ENCODE measurements at regions not wholly inside any gene's neighbourhood (a gene's known extent, or its start where the extent isn't known, plus 50 kb on each side); places are given as distances from the start of the nearest gene placed in this dataset.

DNA sequence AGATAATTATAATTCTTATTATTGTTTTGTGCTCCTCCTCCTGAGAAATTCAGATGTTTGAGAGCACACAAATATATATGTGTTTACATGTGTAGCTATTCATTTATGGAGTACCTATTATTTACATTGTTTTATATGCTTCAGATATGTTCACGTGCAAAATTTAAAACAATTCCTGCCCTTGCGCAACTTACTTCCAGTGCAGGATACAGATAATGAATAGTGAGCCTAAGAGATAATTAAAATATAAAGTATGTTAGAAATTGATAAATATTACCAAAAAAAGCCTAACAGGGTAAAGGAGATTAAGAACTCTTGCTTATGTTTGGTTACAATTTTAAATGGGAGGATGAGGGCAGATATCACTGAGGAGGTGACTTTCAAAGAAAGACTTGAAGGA, 81.7 kb upstream of the DPH6 start:
- no peak for DNase-seq (ENCODE audit: low read depth, low spot score)
- BruUV-seq (replicated peaks): no TSS peak
- in situ Hi-C loops (cut with HindIII; ENCODE audit: low pct_unique_long_range_greater_than_20kb, low sequenced_read_pairs): no loop called here
- Histone ChIP-seq H3K4me1 (ENCODE audit: control insufficient read depth, insufficient read depth, low read length) (no peaks in the 10 kb centered on the region), H3K36me3 (ENCODE audit: control insufficient read depth, insufficient read depth, low read length) (no peaks in the 10 kb centered on the region), H3K9me3 (ENCODE audit: control insufficient read depth, insufficient read depth, low read depth, low read length) (no peaks in the 10 kb centered on the region), H3K4me3 (ENCODE audit: low read depth in 2 of 2, low read length in 2 of 2) (no peak overlapping the region), H3K27ac (ENCODE audit: low read length) (no peak overlapping the region), H3K27me3 (ENCODE audit: control insufficient read depth, insufficient read depth, low read length) (no peaks in the 10 kb centered on the region)
- TF ChIP-seq, protein P1, sequence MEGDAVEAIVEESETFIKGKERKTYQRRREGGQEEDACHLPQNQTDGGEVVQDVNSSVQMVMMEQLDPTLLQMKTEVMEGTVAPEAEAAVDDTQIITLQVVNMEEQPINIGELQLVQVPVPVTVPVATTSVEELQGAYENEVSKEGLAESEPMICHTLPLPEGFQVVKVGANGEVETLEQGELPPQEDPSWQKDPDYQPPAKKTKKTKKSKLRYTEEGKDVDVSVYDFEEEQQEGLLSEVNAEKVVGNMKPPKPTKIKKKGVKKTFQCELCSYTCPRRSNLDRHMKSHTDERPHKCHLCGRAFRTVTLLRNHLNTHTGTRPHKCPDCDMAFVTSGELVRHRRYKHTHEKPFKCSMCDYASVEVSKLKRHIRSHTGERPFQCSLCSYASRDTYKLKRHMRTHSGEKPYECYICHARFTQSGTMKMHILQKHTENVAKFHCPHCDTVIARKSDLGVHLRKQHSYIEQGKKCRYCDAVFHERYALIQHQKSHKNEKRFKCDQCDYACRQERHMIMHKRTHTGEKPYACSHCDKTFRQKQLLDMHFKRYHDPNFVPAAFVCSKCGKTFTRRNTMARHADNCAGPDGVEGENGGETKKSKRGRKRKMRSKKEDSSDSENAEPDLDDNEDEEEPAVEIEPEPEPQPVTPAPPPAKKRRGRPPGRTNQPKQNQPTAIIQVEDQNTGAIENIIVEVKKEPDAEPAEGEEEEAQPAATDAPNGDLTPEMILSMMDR (IDR thresholded peaks at IDR 0.05): no peak
- no peak for TF ChIP-seq TCF7L2 (IDR thresholded peaks at IDR 0.05; ENCODE audit: low read depth, low read length)
- no peak for TF ChIP-seq SIN3A (IDR thresholded peaks at IDR 0.05; ENCODE audit: borderline replicate concordance, insufficient read depth, low read depth, low read length)
- no peak for TF ChIP-seq POLR2AphosphoS5 (IDR thresholded peaks at IDR 0.05; ENCODE audit: low read depth, low read length)
- TF ChIP-seq, protein P2, sequence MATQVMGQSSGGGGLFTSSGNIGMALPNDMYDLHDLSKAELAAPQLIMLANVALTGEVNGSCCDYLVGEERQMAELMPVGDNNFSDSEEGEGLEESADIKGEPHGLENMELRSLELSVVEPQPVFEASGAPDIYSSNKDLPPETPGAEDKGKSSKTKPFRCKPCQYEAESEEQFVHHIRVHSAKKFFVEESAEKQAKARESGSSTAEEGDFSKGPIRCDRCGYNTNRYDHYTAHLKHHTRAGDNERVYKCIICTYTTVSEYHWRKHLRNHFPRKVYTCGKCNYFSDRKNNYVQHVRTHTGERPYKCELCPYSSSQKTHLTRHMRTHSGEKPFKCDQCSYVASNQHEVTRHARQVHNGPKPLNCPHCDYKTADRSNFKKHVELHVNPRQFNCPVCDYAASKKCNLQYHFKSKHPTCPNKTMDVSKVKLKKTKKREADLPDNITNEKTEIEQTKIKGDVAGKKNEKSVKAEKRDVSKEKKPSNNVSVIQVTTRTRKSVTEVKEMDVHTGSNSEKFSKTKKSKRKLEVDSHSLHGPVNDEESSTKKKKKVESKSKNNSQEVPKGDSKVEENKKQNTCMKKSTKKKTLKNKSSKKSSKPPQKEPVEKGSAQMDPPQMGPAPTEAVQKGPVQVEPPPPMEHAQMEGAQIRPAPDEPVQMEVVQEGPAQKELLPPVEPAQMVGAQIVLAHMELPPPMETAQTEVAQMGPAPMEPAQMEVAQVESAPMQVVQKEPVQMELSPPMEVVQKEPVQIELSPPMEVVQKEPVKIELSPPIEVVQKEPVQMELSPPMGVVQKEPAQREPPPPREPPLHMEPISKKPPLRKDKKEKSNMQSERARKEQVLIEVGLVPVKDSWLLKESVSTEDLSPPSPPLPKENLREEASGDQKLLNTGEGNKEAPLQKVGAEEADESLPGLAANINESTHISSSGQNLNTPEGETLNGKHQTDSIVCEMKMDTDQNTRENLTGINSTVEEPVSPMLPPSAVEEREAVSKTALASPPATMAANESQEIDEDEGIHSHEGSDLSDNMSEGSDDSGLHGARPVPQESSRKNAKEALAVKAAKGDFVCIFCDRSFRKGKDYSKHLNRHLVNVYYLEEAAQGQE (IDR thresholded peaks at IDR 0.05; ENCODE audit: insufficient read depth in 1 of 2, low read depth in 2 of 2, low read length in 1 of 2): no peak
- CTCF ChIA-PET: no interaction called here
- intact Hi-C loops (cut with micrococcal nuclease; ENCODE audit: unreplicated experiment): no loop called here
- POLR2A ChIA-PET: no interaction called here
- no peak for ATAC-seq

DNA sequence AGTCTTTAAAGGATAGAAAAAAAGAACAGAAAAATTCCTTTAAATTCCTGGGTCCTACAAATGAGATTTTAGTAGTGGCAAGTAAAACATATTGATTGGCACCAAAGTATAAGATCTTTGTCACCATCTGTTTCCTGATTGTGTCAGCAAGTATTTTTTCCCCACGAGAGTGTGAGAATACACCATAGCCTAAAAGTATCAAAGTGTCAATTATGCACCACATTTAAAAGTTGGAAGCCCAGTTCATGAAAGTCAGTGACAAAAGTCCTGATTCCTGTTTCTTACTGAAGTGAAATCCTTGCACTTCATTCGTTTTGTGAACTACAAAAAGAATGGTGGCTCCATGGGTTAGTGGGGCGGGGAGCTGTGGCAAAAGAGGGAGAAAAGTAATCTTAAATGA, 83.8 kb upstream of the DPH6 start:
- ChIA-PET CTCF (no interaction called here), POLR2A (no interaction called here)
- TF ChIP-seq SIN3A (IDR thresholded peaks at IDR 0.05; ENCODE audit: borderline replicate concordance, insufficient read depth, low read depth, low read length): no peak
- TF ChIP-seq, protein P2 (IDR thresholded peaks at IDR 0.05; ENCODE audit: insufficient read depth in 1 of 2, low read depth in 2 of 2, low read length in 1 of 2): no peak
- TF ChIP-seq, protein P1 (IDR thresholded peaks at IDR 0.05): no peak
- TF ChIP-seq TCF7L2 (IDR thresholded peaks at IDR 0.05; ENCODE audit: low read depth, low read length): no peak
- TF ChIP-seq POLR2AphosphoS5 (IDR thresholded peaks at IDR 0.05; ENCODE audit: low read depth, low read length): no peak
- Histone ChIP-seq H3K4me1 (ENCODE audit: control insufficient read depth, insufficient read depth, low read length) (no peaks in the 10 kb centered on the region), H3K27ac (ENCODE audit: low read length) (no peak overlapping the region), H3K4me3 (ENCODE audit: low read depth in 2 of 2, low read length in 2 of 2) (no peak overlapping the region), H3K9me3 (ENCODE audit: control insufficient read depth, insufficient read depth, low read depth, low read length) (no peaks in the 10 kb centered on the region), H3K36me3 (ENCODE audit: control insufficient read depth, insufficient read depth, low read length) (no peaks in the 10 kb centered on the region), H3K27me3 (ENCODE audit: control insufficient read depth, insufficient read depth, low read length) (no peaks in the 10 kb centered on the region)
- intact Hi-C loops (cut with micrococcal nuclease; ENCODE audit: unreplicated experiment): no loop called here
- ATAC-seq (no peak), DNase-seq (ENCODE audit: low read depth, low spot score) (no peak)
- in situ Hi-C loops (cut with HindIII; ENCODE audit: low pct_unique_long_range_greater_than_20kb, low sequenced_read_pairs): no loop called here
- no TSS peak for BruUV-seq (replicated peaks)

Data from Panc1 (cell line).